Spleen (tissue), 11 donors: ENCODE measurements at regions not wholly inside any gene's neighbourhood (a gene's known extent, or its start where the extent isn't known, plus 50 kb on each side); places are given as distances from the start of the nearest gene placed in this dataset.

Experiments
- DNase-seq: peaks from one replicate; pipeline ENCODE4 v3.0.0-alpha.2; 2020
- H3K27ac ChIP-seq, 8 donors: fragments of 200-600 bp; sonication (generic) in 7 of 8; 1 replicate in 4 of 8; 2 replicates in 4 of 8; pipeline versions ENCODE4 v1.5.0 to v1.8.0; 2016 to 2021; ENCODE audit warnings: inconsistent platforms in 4 of 8, mild to moderate bottlenecking in 4 of 8, moderate library complexity in 1 of 8
- H3K27me3 ChIP-seq, 7 donors: fragments of 200-600 bp; sonication (generic) in 6 of 7; replicated peaks in 1 of 7; 1 replicate in 4 of 7; 2 replicates in 3 of 7; pipeline versions ENCODE4 v1.5.0 to v1.8.0; 2016 to 2021; ENCODE audit warnings: inconsistent platforms in 3 of 7, mild to moderate bottlenecking in 1 of 7
- H3K36me3 ChIP-seq, 6 donors: fragments of 200-600 bp; sonication (generic) in 5 of 6; 1 replicate in 4 of 6; 2 replicates in 2 of 6; pipeline versions ENCODE4 v1.5.0 to v1.8.0; 2016 to 2021; ENCODE audit warnings: inconsistent platforms in 2 of 6
- H3K4me1 ChIP-seq, 6 donors: fragments of 200-600 bp; sonication (generic) in 5 of 6; 1 replicate in 3 of 6; 2 replicates in 3 of 6; pipeline versions ENCODE4 v1.5.0 to v1.8.0; 2016 to 2021; ENCODE audit warnings: inconsistent platforms in 3 of 6
- H3K4me3 ChIP-seq, 8 donors: fragments of 200-600 bp; sonication (generic) in 7 of 8; 1 replicate in 4 of 8; 2 replicates in 4 of 8; pipeline versions ENCODE4 v1.5.0 to v1.8.0; 2016 to 2021; ENCODE audit warnings: inconsistent platforms in 4 of 8, mild to moderate bottlenecking in 4 of 8, moderate library complexity in 2 of 8
- H3K9me3 ChIP-seq, 8 donors: fragments of 200-600 bp; sonication (generic) in 7 of 8; 1 replicate in 4 of 8; 2 replicates in 4 of 8; pipeline versions ENCODE4 v1.5.0 to v1.8.0; 2016 to 2021; ENCODE audit warnings: inconsistent platforms in 4 of 8
- POLR2A ChIP-seq, 3 donors: fragments of 450-650 bp; IDR thresholded peaks; one replicate each; pipeline ENCODE4 v1.5.1; 2017; ENCODE audit warnings: antibody characterized with exemption in 3 of 3, mild to moderate bottlenecking in 1 of 3
- POLR2AphosphoS5 ChIP-seq, 3 donors: sonication (generic); formaldehyde crosslinking; IDR thresholded peaks; one replicate each; pipeline ENCODE4 v1.5.1; 2017; ENCODE audit warnings: antibody characterized with exemption in 3 of 3
- WGBS, 5 donors: extraction: QIAGEN DNeasy Blood & Tissue Kit in 3 of 5; methylation state at CpG; one replicate each; pipeline versions ENCODE4 v1.1.5 to v1.1.7; 2013 to 2018; 5-methylcytosine and 5-hydroxymethylcytosine counted together
- intact Hi-C: fragments of 100-400 bp; cut with DNase I; formaldehyde crosslinking; loops from one replicate; pipeline ENCODE4 v1.15.0; 2023; ENCODE audit warnings: low total_unique reads
- TF ChIP-seq, protein P1 (sequence below), 11 experiments: fragments of 200-600 bp in 7 of 11; fragments of 450-650 bp in 4 of 11; sonication (generic) in 4 of 11; IDR thresholded peaks in 8 of 11; conservative IDR thresholded peaks in 3 of 11; 1 replicate in 7 of 11; 2 replicates in 4 of 11; pipeline versions ENCODE4 v1.4.0 to v1.8.0; 2016 to 2021; ENCODE audit warnings: antibody characterized with exemption in 11 of 11, inconsistent platforms in 4 of 11, mild to moderate bottlenecking in 1 of 11
- donor health status: healthy with polysubstance abuse.
- donor health status: DM: no; HTN: no; CAD: no; lungs with moderate emphysema.
- donor health status: DM: no; HTN: no; CAD: no.
- donor health status: Bipolar disorder and iron deficiency.
- donor health status: healthy.
- donor health status: DM: no; HTN: no; CAD: no.
- donor health status: DM: yes; HTN: yes; CAD: no.

DNA sequence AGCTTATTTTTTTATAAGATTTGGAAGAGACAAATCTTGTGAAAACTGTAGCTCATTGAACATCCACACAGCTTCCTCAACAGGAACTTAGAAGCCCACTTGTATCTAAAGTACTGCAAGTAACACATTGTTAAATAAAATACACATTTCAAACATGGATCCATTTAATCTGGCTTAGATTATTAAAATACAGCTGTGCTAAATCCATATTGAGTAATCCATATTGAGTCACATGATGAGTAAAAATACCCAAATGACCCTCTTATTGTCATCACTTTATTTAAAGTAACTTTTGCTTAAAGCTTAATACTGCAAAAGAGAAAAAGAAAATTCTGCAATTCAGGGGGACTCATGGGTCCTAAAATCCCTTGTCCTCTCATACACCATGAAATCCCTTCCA lies 133.3 kb downstream of the OSR1 start:
- TF ChIP-seq, protein P1, sequence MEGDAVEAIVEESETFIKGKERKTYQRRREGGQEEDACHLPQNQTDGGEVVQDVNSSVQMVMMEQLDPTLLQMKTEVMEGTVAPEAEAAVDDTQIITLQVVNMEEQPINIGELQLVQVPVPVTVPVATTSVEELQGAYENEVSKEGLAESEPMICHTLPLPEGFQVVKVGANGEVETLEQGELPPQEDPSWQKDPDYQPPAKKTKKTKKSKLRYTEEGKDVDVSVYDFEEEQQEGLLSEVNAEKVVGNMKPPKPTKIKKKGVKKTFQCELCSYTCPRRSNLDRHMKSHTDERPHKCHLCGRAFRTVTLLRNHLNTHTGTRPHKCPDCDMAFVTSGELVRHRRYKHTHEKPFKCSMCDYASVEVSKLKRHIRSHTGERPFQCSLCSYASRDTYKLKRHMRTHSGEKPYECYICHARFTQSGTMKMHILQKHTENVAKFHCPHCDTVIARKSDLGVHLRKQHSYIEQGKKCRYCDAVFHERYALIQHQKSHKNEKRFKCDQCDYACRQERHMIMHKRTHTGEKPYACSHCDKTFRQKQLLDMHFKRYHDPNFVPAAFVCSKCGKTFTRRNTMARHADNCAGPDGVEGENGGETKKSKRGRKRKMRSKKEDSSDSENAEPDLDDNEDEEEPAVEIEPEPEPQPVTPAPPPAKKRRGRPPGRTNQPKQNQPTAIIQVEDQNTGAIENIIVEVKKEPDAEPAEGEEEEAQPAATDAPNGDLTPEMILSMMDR (IDR thresholded peaks at IDR 0.05 in 8 of 11, conservative IDR thresholded peaks at IDR 0.05 in 3 of 11), result no peak
- TF ChIP-seq POLR2AphosphoS5 (IDR thresholded peaks at IDR 0.05) (no peak), POLR2A (IDR thresholded peaks at IDR 0.05) (no peak)
- Histone ChIP-seq H3K36me3 (no peaks in the 10 kb centered on the region), H3K27ac (no peak overlapping the region), H3K4me3 (no peak overlapping the region), H3K9me3 (no peaks in the 10 kb centered on the region), H3K27me3 (no peaks in the 10 kb centered on the region), H3K4me1 (no peaks in the 10 kb centered on the region)
- no peak for DNase-seq
- intact Hi-C loops, result no loop called here

- 73 to 84% (median 79%) methylated on average over 1 of the region's 1 CpG for WGBS, 5 donors
- intact Hi-C loops, result no loop called here
- Histone ChIP-seq H3K27me3 (no peaks in the 10 kb centered on the region), H3K4me3 (no peak overlapping the region), H3K4me1 (no peaks in the 10 kb centered on the region), H3K27ac (no peak overlapping the region), H3K36me3 (no peaks in the 10 kb centered on the region), H3K9me3 (no peaks in the 10 kb centered on the region)
- DNase-seq, result no peak
- TF ChIP-seq, protein P1 (IDR thresholded peaks at IDR 0.05 in 8 of 11, conservative IDR thresholded peaks at IDR 0.05 in 3 of 11), result no peak
- no peak for TF ChIP-seq POLR2A (IDR thresholded peaks at IDR 0.05)
- TF ChIP-seq POLR2AphosphoS5 (IDR thresholded peaks at IDR 0.05), result no peak
Measured at GRCh38 chr2:19224486-19224885, 133.9 kb downstream of the OSR1 start.

DNA sequence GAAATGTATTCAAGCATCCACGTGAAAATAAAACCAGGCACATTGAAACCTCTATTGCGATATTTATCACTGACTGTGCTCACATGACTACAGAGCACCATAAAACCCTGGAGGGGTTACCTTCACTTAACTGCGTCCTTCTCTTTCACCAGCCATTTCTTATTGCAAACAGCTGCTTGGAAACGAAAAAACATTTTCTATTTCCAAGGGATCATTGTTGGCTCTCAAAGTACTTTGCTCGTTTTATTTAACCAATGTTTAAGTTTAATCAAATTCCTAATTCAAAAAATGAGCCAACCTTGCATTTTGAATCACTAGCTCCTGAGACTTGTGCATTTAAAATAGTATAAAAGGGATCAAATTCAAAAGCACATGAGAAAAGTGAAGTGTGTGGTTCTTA lies 134.4 kb downstream of the OSR1 start:
- H3K9me3 ChIP-seq, result no peaks in the 10 kb centered on the region
- H3K36me3 ChIP-seq, result no peaks in the 10 kb centered on the region
- no peaks in the 10 kb centered on the region for H3K27me3 ChIP-seq
- H3K4me1 ChIP-seq, result no peaks in the 10 kb centered on the region
- WGBS, 5 donors, result 81 to 88% (median 85%) methylated on average over 5 of the region's 5 CpGs
- H3K27ac ChIP-seq, result no peak overlapping the region
- no peak overlapping the region for H3K4me3 ChIP-seq
- DNase-seq, result no peak
- intact Hi-C loops, result no loop called here
- TF ChIP-seq POLR2AphosphoS5 (IDR thresholded peaks at IDR 0.05) (no peak), POLR2A (IDR thresholded peaks at IDR 0.05) (no peak)
- TF ChIP-seq, protein P1 (IDR thresholded peaks at IDR 0.05 in 8 of 11, conservative IDR thresholded peaks at IDR 0.05 in 3 of 11), result no peak

DNA sequence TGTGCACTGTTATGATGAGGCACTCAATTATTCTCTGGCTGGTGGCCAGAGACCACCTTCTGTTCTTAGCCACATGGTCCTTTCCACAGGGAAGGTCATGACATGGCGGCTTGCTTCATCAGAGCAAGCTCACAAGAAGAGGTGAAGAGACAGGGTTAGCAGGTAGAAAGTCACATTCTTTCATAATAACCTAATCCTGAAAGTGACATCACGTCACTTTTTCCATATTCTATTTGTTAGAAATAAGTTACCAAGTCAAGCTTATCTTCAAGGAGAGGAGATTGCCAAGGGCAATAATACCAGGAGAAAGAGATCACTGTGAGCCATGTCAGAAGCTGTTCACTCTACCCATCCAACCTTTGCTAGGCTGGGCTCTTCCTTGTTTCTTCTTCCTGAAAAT lies 139.4 kb downstream of the OSR1 start:
- 86 to 92% (median 90%) methylated on average over 2 of the region's 2 CpGs for WGBS, 5 donors
- TF ChIP-seq, protein P1 (IDR thresholded peaks at IDR 0.05 in 8 of 11, conservative IDR thresholded peaks at IDR 0.05 in 3 of 11), result no peak
- TF ChIP-seq POLR2A (IDR thresholded peaks at IDR 0.05) (no peak), POLR2AphosphoS5 (IDR thresholded peaks at IDR 0.05) (no peak)
- no peaks in the 10 kb centered on the region for H3K4me1 ChIP-seq
- H3K36me3 ChIP-seq, result no peaks in the 10 kb centered on the region
- intact Hi-C loops, result no loop called here
- no peak overlapping the region for H3K4me3 ChIP-seq
- no peak for DNase-seq
- H3K9me3 ChIP-seq, result no peaks in the 10 kb centered on the region
- no peaks in the 10 kb centered on the region for H3K27me3 ChIP-seq
- no peak overlapping the region for H3K27ac ChIP-seq
